Inflammatory macrophage treated with lipopolysaccharide for 1 hour (primary cell): ENCODE measurements at regions not wholly inside any gene's neighbourhood (a gene's known extent, or its start where the extent isn't known, plus 50 kb on each side); places are given as distances from the start of the nearest gene placed in this dataset.
"Not testable (repeated sequence)": the region's sequence is repeated elsewhere in the genome, so short reads cannot be mapped to it uniquely, and the experiment has no call there.

Source experiments
- DNase-seq, 2 donors: peaks; one replicate each; pipeline ENCODE4 v3.0.0-alpha.2; 2020 to 2022

DNA sequence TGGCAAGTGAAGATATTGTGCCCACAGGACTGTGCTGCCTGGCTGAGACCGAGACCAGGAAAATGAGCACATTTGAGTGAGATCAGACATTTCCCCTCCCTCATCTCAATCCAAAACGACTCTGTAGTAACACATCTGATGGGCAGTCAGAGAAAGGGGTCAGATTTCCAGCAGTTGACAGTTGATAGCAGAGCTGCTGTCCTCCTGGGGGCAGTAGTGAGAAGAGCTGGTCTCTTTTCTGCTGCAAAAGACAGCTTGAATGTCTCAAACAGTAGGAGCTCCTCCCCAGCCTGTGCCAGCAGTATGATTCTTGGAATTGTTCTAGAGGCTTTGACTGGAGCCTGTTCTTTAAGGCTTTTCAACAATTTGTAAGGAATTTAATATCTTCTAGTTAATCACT is 1396.3 kb downstream of the RPIA start:
- DNase-seq: not testable (repeated sequence)

GRCh38 chr2:90093571-90094270 is 1402.2 kb downstream of the RPIA start:
- DNase-seq: not testable (repeated sequence)

GRCh38 chr2:90097617-90098016 is 1406.1 kb downstream of the RPIA start:
- DNase-seq: not testable (repeated sequence)

DNA sequence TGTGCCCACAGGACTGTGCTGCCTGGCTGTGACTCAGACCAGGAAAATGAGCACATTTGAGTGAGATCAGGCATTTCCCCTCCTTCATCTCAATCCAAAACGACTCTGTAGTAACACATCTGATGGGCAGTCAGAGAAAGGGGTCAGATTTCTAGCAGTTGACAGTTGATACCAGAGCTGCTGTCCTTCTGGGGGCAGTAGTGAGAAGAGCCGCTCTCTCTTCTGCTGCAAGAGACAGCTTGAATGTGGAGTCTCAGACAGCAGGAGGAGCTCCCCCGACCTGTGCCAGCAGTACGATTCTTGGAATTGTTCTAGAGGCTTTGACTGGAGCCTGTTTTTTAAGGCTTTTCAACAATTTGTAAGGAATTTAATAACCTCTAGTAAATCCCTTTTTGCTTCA is 1413.7 kb downstream of the RPIA start:
- DNase-seq: not testable (repeated sequence)

DNA sequence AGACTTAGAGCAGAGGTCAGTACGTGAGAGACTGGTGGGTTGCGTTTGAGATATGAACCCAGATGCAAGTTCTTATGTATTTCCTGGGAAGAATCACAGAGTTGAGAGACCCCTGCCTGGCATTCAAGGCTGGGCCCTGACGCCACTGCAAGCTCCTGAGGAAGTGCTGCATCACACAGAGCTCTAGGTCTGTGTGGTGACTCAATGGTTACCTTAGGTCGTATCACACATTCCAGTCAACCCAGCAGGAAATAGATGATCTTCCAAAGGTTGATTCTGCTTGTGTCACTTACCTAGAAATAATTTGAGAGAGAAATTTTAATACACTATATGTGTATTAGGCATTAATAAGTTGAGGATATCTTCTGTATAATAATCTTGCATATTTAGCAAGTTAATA is 1431.9 kb downstream of the RPIA start:
- not testable (repeated sequence) for DNase-seq

GRCh38 chr2:90139046-90139445 is 1447.6 kb downstream of the RPIA start:
- DNase-seq: not testable (repeated sequence)

DNA sequence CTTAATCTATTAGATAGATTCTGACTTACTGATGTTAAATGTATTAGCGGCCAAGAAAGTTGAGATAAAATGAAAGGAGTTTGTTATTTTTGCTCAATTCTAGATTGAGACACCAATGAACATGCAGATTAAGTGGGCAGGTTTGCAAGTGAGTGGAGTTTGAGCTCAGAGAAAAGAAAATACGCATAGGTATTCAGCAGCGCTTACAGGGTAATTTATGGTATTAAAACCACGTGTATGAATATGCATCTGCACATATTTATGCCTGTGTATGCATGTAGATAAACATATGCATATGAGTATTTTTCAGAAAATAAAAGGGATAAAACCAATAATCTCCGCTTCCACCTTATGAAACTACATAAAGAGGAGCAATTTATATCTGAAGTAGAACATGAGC is 1450.1 kb downstream of the RPIA start:
- DNase-seq: not testable (repeated sequence)

DNA sequence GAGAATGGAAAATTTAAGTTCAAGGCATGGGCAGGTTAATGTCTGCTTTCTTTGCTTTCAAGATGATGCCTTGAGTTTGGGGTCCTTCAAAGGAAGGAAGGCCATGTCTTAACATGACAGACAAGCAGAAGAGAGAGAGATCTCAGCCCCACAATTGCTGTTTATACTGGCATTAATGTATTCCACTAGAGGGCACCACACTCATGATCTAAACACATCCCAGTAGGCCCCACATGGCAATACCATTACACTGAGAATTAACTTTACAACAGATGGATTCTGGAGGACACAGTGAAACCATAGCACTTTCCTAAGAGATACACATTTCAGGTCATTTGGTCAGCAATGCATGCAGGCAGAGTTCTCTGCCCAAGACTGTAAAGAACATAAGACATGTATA is 1460.3 kb downstream of the RPIA start:
- DNase-seq: not testable (repeated sequence)

DNA sequence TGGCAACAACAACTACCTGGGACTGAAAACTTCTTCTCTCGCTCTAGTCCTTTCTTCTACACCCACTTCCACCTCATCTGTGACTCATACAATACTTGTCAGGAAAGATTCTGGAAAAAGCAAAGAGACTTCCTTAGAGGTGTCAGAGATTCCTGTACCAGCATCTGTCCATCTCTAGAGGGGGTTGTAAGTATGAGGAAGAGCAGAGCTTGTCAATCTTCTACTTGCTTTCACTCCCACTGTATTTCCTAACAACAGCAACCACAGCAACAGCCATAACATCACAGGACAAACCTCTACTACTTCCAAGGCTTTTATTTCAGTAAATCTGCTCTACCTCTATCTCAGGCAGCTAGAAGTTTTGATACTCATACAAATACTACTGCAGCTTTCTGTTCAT is 1479.5 kb downstream of the RPIA start:
- not testable (repeated sequence) for DNase-seq

DNA sequence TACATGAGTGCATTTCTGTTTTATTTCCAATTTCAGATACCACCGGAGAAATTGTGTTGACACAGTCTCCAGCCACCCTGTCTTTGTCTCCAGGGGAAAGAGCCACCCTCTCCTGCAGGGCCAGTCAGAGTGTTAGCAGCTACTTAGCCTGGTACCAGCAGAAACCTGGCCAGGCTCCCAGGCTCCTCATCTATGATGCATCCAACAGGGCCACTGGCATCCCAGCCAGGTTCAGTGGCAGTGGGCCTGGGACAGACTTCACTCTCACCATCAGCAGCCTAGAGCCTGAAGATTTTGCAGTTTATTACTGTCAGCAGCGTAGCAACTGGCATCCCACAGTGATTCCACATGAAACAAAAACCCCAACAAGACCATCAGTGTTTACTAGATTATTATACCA is 1481.6 kb downstream of the RPIA start:
- DNase-seq: not testable (repeated sequence)

GRCh38 chr2:90179591-90179990 is 1488.1 kb downstream of the RPIA start:
- DNase-seq: not testable (repeated sequence)

- DNase-seq: peak in 1 of 2 donors; percentile 45
Measured at GRCh38 chr2:90207454-90208058, 1516.1 kb downstream of the RPIA start.

GRCh38 chr2:90209009-90209408 is 1517.5 kb downstream of the RPIA start:
- no peak for DNase-seq

DNA sequence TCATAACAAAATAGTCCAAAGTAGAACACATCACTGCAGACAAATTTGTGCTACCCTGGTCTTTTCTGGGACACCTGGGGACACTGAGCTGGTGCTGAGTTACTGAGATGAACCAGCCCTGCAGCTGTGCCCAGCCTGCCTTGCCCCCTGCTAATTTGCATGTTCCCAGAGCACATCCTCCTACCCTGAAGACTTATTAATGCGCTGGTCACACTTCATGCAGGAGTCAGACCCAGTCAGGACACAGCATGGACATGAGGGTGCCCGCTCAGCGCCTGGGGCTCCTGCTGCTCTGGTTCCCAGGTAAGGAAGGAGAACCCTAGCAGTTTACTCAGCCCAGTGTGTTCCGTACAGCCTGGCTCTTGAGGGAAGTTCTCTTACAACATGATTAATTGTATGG is 1518.3 kb downstream of the RPIA start:
- no peak for DNase-seq

DNA sequence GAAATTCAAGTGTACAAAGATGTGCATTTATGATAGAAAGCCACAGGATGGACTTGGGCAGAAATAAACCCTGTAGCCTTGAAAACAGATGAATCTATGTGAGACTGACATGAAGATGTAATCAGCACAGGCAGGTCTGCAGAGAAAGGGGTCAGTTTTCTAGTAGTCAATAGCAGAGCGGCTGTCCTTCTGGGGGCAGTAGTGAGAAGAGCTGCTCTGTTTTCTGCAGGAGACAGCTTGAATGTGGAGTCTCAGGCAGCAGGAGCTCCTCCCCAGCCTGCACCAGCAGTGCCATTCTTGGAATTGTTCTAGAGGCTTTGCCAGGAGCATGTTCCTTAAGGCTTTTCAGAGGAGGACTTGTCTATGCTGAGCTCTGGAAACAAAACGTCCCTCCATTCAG is 1524.4 kb downstream of the RPIA start:
- not testable (repeated sequence) for DNase-seq

GRCh38 chr2:90216801-90217200 is 1525.3 kb downstream of the RPIA start:
- not testable (repeated sequence) for DNase-seq

GRCh38 chr2:90218534-90218933 is 1527.1 kb downstream of the RPIA start:
- DNase-seq: not testable (repeated sequence)

DNA sequence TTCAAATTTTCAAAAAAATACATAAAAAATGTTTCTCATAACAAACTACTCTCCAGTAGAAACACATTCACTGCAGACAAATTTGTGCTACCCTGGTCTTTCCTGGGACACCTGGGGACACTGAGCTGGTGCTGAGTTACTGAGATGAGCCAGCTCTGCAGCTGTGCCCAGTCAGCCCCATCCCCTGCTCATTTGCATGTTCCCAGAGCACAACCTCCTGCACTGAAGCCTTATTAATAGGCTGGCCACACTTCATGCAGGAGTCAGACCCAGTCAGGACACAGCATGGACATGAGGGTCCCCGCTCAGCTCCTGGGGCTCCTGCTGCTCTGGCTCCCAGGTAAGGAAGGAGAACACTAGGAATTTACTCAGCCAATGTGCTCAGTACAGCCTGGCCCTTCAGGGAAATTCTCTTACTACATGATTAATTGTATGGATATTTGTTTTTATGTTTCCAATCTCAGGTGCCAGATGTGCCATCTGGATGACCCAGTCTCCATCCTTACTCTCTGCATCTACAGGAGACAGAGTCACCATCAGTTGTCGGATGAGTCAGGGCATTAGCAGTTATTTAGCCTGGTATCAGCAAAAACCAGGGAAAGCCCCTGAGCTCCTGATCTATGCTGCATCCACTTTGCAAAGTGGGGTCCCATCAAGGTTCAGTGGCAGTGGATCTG is 1529.3 kb downstream of the RPIA start:
- peak in 1 of 2 donors; percentile 31 for DNase-seq

GRCh38 chr2:90221300-90221651 is 1529.8 kb downstream of the RPIA start:
- DNase-seq: peak; percentile 54 to 64

GRCh38 chr2:90224767-90225166 is 1533.3 kb downstream of the RPIA start:
- DNase-seq: peak; percentile 32 to 60

- not testable (repeated sequence) for DNase-seq
Measured at GRCh38 chr2:90226465-90227072, 1535.1 kb downstream of the RPIA start.

- not testable (repeated sequence) for DNase-seq
Measured at GRCh38 chr2:90231199-90231598, 1539.7 kb downstream of the RPIA start.

- not testable (repeated sequence) for DNase-seq
Measured at GRCh38 chr2:90235452-90235851, 1544.0 kb downstream of the RPIA start.
